K562 (cell line): ENCODE measurements at regions not wholly inside any gene's neighbourhood (a gene's known extent, or its start where the extent isn't known, plus 50 kb on each side); places are given as distances from the start of the nearest gene placed in this dataset.

ENCODE experiments used
- ATAC-seq: fragments of 200-7000 bp; cut with Tn5 transposase; 3 replicates; pipeline ENCODE4 v1.9.1; 2020; ENCODE audit warnings: moderate library complexity
- BruUV-seq: library from RNA; stranded (reverse); fragments of 400-500 nt; replicated peaks from 2 replicates; lab custom pipeline; 2021; lab: Mats Ljungman, UMichigan
- CTCF ChIA-PET: fragments of 300-600 bp; formaldehyde crosslinking; extraction: SDS; loops from one replicate; lab custom pipeline; 2021; ENCODE audit warnings: low intra/inter-chr PET ratio; lab: Yijun Ruan, JAX
- POLR2A ChIA-PET: fragments of 300-600, 350-650 bp; sonication (Branson Sonifier 250); formaldehyde crosslinking; extraction: SDS; loops from one replicate; lab custom pipeline; 2021; ENCODE audit warnings: antibody characterized with exemption, inconsistent platforms; lab: Yijun Ruan, JAX
- DNase-seq, 4 experiments: peaks; one replicate each; pipeline versions ENCODE4 v3.0.0 to v3.0.0-alpha.2; 2011 to 2018; ENCODE audit warnings: low spot score in 3 of 4, mixed read lengths in 3 of 4; ENCODE audit errors: extremely low read depth in 1 of 4
- FAIRE-seq: peaks from 2 replicates; lab custom pipeline; 2011; peaks lifted over from hg19 to GRCh38; lab: Jason Lieb, UNC
- H2AFZ ChIP-seq: 2 replicates; pipeline ENCODE4 v1.6.0; 2011; ENCODE audit warnings: low read depth, low read length, control low read depth, inconsistent platforms
- H3K27ac ChIP-seq: fragments of 200-600 bp; 3 replicates; pipeline ENCODE4 v1.8.0; 2011; ENCODE audit warnings: low read depth, mild to moderate bottlenecking, control low read depth, inconsistent platforms, low read length, moderate library complexity, mixed read lengths; ENCODE audit errors: extremely low read depth
- H3K27me3 ChIP-seq, 2 experiments: fragments of 300-600 bp in 1 of 2; 2 replicates in 1 of 2; 3 replicates in 1 of 2; pipeline versions ENCODE4 v1.6.0 to v1.8.0; 2011; ENCODE audit warnings: inconsistent platforms in 2 of 2, low read length in 2 of 2, mild to moderate bottlenecking in 1 of 2, mixed read lengths in 1 of 2, moderate library complexity in 1 of 2; ENCODE audit not compliant: control insufficient read depth in 2 of 2, insufficient read depth in 2 of 2
- H3K36me3 ChIP-seq: fragments of 300-600 bp; 3 replicates; pipeline ENCODE4 v1.8.0; 2011; ENCODE audit warnings: mild to moderate bottlenecking, low read length, inconsistent platforms; ENCODE audit not compliant: control insufficient read depth, insufficient read depth
- H3K4me1 ChIP-seq, 2 experiments: fragments of 200-600 bp in 1 of 2; replicated peaks in 1 of 2; 2 replicates in 1 of 2; 3 replicates in 1 of 2; pipeline versions ENCODE4 v1.5.1 to v1.8.0; 2011; ENCODE audit warnings: inconsistent platforms in 2 of 2, low read length in 2 of 2, mild to moderate bottlenecking in 1 of 2, mixed read lengths in 1 of 2, moderate library complexity in 1 of 2; ENCODE audit not compliant: control insufficient read depth in 2 of 2, insufficient read depth in 2 of 2
- H3K4me2 ChIP-seq: 2 replicates; pipeline ENCODE4 v1.6.1; 2011; ENCODE audit warnings: low read length, control low read depth, inconsistent platforms, mixed read lengths; ENCODE audit not compliant: insufficient read depth
- H3K4me3 ChIP-seq: fragments of 200-600 bp; sonication (generic), shearing (Covaris generic); 2 replicates; pipeline ENCODE4 v1.5.1; 2016; ENCODE audit warnings: control low read depth, inconsistent platforms
- H3K79me2 ChIP-seq: fragments of 200-600 bp; 3 replicates; pipeline ENCODE4 v1.8.0; 2011; ENCODE audit warnings: low read length, inconsistent platforms; ENCODE audit not compliant: control insufficient read depth, insufficient read depth
- H3K9ac ChIP-seq, 2 experiments: 2 replicates each; pipeline versions ENCODE4 v1.6.0 to v1.6.1; 2011; ENCODE audit warnings: low read depth in 2 of 2, low read length in 2 of 2, control low read depth in 1 of 2, inconsistent platforms in 1 of 2, mild to moderate bottlenecking in 1 of 2, mixed read lengths in 1 of 2; ENCODE audit not compliant: insufficient read depth in 1 of 2
- H3K9me1 ChIP-seq: one replicate; pipeline ENCODE4 v1.6.0; 2011; ENCODE audit warnings: inconsistent platforms, mild to moderate bottlenecking, low read length, moderate library complexity; ENCODE audit not compliant: control insufficient read depth, insufficient read depth
- H3K9me3 ChIP-seq: replicated peaks from 2 replicates; pipeline ENCODE4 v1.5.1; 2011; ENCODE audit warnings: low read depth, low read length, inconsistent platforms; ENCODE audit not compliant: control insufficient read depth, insufficient read depth
- H4K20me1 ChIP-seq: replicated peaks from 2 replicates; pipeline ENCODE4 v1.6.1; 2011; ENCODE audit warnings: low read length, inconsistent platforms, mixed read lengths; ENCODE audit not compliant: control insufficient read depth, insufficient read depth
- EZH2 ChIP-seq: IDR thresholded peaks from 2 replicates; pipeline ENCODE4 v1.6.1; 2012; ENCODE audit warnings: low read depth, mild to moderate bottlenecking, inconsistent platforms, low read length, borderline replicate concordance
- FOXA3 ChIP-seq, 2 experiments: fragments of 450-650 bp in 1 of 2; sonication (generic) in 1 of 2; formaldehyde crosslinking; IDR thresholded peaks in 1 of 2; conservative IDR thresholded peaks in 1 of 2; 2 replicates each; pipeline versions ENCODE4 v1.4.0 to v1.8.0; 2020 to 2022; ENCODE audit warnings: mild to moderate bottlenecking in 2 of 2, missing genetic modification reagents in 1 of 2
- GABPB1 ChIP-seq: sonication (generic); formaldehyde crosslinking; IDR thresholded peaks from 2 replicates; pipeline ENCODE4 v1.8.0; 2022; ENCODE audit warnings: mild to moderate bottlenecking, missing genetic modification reagents
- HDGF ChIP-seq: fragments of 450-650 bp; IDR thresholded peaks from 2 replicates; pipeline ENCODE4 v1.6.1; 2016
- HNRNPUL1 ChIP-seq: fragments of 200-400 bp; formaldehyde crosslinking; IDR thresholded peaks from 2 replicates; pipeline ENCODE4 v1.6.1; 2017; ENCODE audit warnings: low read length
- RFX1 ChIP-seq: fragments of 450-650 bp; IDR thresholded peaks from 2 replicates; pipeline ENCODE4 v1.6.1; 2016; ENCODE audit warnings: mild to moderate bottlenecking, moderate library complexity
- SNIP1 ChIP-seq: fragments of 450-650 bp; IDR thresholded peaks from 2 replicates; pipeline ENCODE4 v1.7.1; 2017; ENCODE audit warnings: low read depth, mild to moderate bottlenecking
- ZFPM2 ChIP-seq: fragments of 250-450 bp; sonication (Bioruptor Pico); IDR thresholded peaks from 2 replicates; pipeline ENCODE4 v1.5.1; 2022; ENCODE audit warnings: mild to moderate bottlenecking
- ZNF224 ChIP-seq: sonication (generic); formaldehyde crosslinking; IDR thresholded peaks from 2 replicates; pipeline ENCODE4 v1.8.0; 2022; ENCODE audit warnings: mild to moderate bottlenecking, missing genetic modification reagents
- WGBS: fragments of 100-300 bp; shearing (Covaris generic); methylation state at CpG from one replicate; pipeline ENCODE4 v1.1.6; 2016; ENCODE audit warnings: low coverage, mixed read lengths; ENCODE audit not compliant: insufficient coverage; ENCODE audit errors: missing lambda C conversion rate; 5-methylcytosine and 5-hydroxymethylcytosine counted together
- in situ Hi-C: fragments of 300-500 bp; cut with MboI; formaldehyde crosslinking; loops from 4 replicates; pipeline ENCODE4 v1.15.0; 2018; ENCODE audit warnings: inconsistent platforms, mixed read lengths
- intact Hi-C: fragments of 100-400 bp; cut with micrococcal nuclease; formaldehyde crosslinking; loops from 2 replicates; pipeline ENCODE4 v1.14.2; 2022

- Histone ChIP-seq H3K27ac (no peak overlapping the region), H3K4me3 (no peak overlapping the region), H2AFZ (no peak overlapping the region), H3K36me3 (no peaks in the 10 kb centered on the region), H3K4me1 (no peaks in the 10 kb centered on the region), H4K20me1 (no peaks in the 10 kb centered on the region), H3K9me1 (no peaks in the 10 kb centered on the region), H3K9me3 (no peaks in the 10 kb centered on the region), H3K4me2 (no peak overlapping the region), H3K27me3 (no peaks in the 10 kb centered on the region), H3K79me2 (no peaks in the 10 kb centered on the region), H3K9ac (no peak overlapping the region)
- WGBS: under 1% methylated on average over 7 of the region's 7 CpGs
- no TSS peak for BruUV-seq
- no peak for TF ChIP-seq ZFPM2 (CRISPR knock-in tag)
- no peak for TF ChIP-seq HDGF
- TF ChIP-seq HNRNPUL1: no peak
- no peak for TF ChIP-seq FOXA3 (CRISPR knock-in tag; conservative IDR thresholded peaks at IDR 0.05 in 1 of 2, IDR thresholded peaks at IDR 0.05 in 1 of 2)
- no peak for TF ChIP-seq GABPB1
- no peak for TF ChIP-seq SNIP1
- no peak for TF ChIP-seq EZH2
- DNase-seq (no peak), ATAC-seq (no peak), FAIRE-seq (no peak)
- POLR2A ChIA-PET: no interaction called here
- CTCF ChIA-PET: interaction anchor here (0.7 kb wide), 1 partner anchor 160 kb away, joined by 3 read pairs; no protein-coding TSS in a partner anchor
- in situ Hi-C loops: no loop called here
- intact Hi-C loops: no loop called here
These were observed 99.4 kb downstream of the SLC35B3 start for GRCh38 chr6:8335896-8336295.

- WGBS: 0% methylated on average over 1 of the region's 1 CpG
- H3K4me1 ChIP-seq: no peaks in the 10 kb centered on the region
- no peak for ATAC-seq
- DNase-seq: no peak
- in situ Hi-C loops: no loop called here
- no peak overlapping the region for H3K27ac ChIP-seq
- no peak for FAIRE-seq
- no TSS peak for BruUV-seq
- intact Hi-C loops: no loop called here
- H3K9ac ChIP-seq: no peak overlapping the region
- H3K4me3 ChIP-seq: no peak overlapping the region
- H3K79me2 ChIP-seq: no peaks in the 10 kb centered on the region
- H3K27me3 ChIP-seq: no peaks in the 10 kb centered on the region
- POLR2A ChIA-PET: no interaction called here
- no peaks in the 10 kb centered on the region for H3K9me1 ChIP-seq
- CTCF ChIA-PET: no interaction called here
- TF ChIP-seq ZNF224 (CRISPR knock-in tag) (no peak), RFX1 (peak; percentile 19; the same call in 1 of the 2 replicates)
- H2AFZ ChIP-seq: no peak overlapping the region
- H3K9me3 ChIP-seq: no peaks in the 10 kb centered on the region
- H4K20me1 ChIP-seq: no peaks in the 10 kb centered on the region
- H3K36me3 ChIP-seq: no peaks in the 10 kb centered on the region
- no peak overlapping the region for H3K4me2 ChIP-seq
These were observed 100.0 kb downstream of the SLC35B3 start for GRCh38 chr6:8335381-8335780.
